Endothelial cell of umbilical vein (primary cell): ENCODE measurements at regions not wholly inside any gene's neighbourhood (a gene's known extent, or its start where the extent isn't known, plus 50 kb on each side); places are given as distances from the start of the nearest gene placed in this dataset.

ENCODE experiments used
- BruUV-seq: library from RNA; stranded (reverse); fragments of 400-500 nt; replicated peaks from 2 replicates; lab custom pipeline; 2021; lab: Mats Ljungman, UMichigan
- CTCF ChIA-PET: fragments of 300-600, 350-600 bp; sonication (Branson Sonifier 250); formaldehyde crosslinking; loops from one replicate; lab custom pipeline; 2021; ENCODE audit warnings: antibody characterized with exemption, inconsistent platforms; lab: Charles Lee
- POLR2A ChIA-PET: fragments of 300-600, 350-600 bp; sonication (Branson Sonifier 250); formaldehyde crosslinking; loops from one replicate; lab custom pipeline; 2021; ENCODE audit warnings: antibody characterized with exemption, inconsistent platforms; lab: Charles Lee
- DNase-seq: peaks from one replicate; pipeline ENCODE4 v3.0.0-alpha.2; 2011; ENCODE audit warnings: low read depth, low spot score
- FAIRE-seq: peaks from 2 replicates; lab custom pipeline; 2011; peaks lifted over from hg19 to GRCh38; lab: Jason Lieb, UNC
- H2AFZ ChIP-seq: 2 replicates; pipeline ENCODE4 v1.6.0; 2012; ENCODE audit warnings: low read depth, low read length, control low read depth, inconsistent platforms
- H3K27ac ChIP-seq: 2 replicates; pipeline ENCODE4 v1.5.1; 2011; ENCODE audit warnings: low read depth, mild to moderate bottlenecking, control low read depth, low read length, moderate library complexity; ENCODE audit not compliant: insufficient read depth
- H3K27me3 ChIP-seq, 2 experiments: 2 replicates each; pipeline versions ENCODE4 v1.6.0 to v1.6.1; 2011; ENCODE audit warnings: low read length in 2 of 2, mixed read lengths in 1 of 2; ENCODE audit not compliant: control insufficient read depth in 2 of 2, insufficient read depth in 2 of 2
- H3K36me3 ChIP-seq, 2 experiments: 2 replicates in 1 of 2; 3 replicates in 1 of 2; pipeline ENCODE4 v1.5.1; 2011; ENCODE audit warnings: low read length in 2 of 2, mild to moderate bottlenecking in 1 of 2, moderate library complexity in 1 of 2; ENCODE audit not compliant: control insufficient read depth in 2 of 2, insufficient read depth in 2 of 2; ENCODE audit errors: extremely low read depth in 1 of 2
- H3K4me1 ChIP-seq: 3 replicates; pipeline ENCODE4 v1.5.1; 2011; ENCODE audit warnings: mild to moderate bottlenecking, low read length; ENCODE audit not compliant: control insufficient read depth, insufficient read depth; ENCODE audit errors: extremely low read depth
- H3K4me2 ChIP-seq: 2 replicates; pipeline ENCODE4 v1.6.1; 2011; ENCODE audit warnings: low read length, control low read depth, mixed read lengths; ENCODE audit not compliant: insufficient read depth
- H3K4me3 ChIP-seq, 3 experiments: fragments of 200-600 bp in 1 of 3; sonication (generic), shearing (Covaris generic) in 1 of 3; replicated peaks in 1 of 3; 2 replicates each; pipeline ENCODE4 v1.5.1; 2011 to 2016; ENCODE audit warnings: control low read depth in 3 of 3, low read length in 3 of 3, mild to moderate bottlenecking in 2 of 3, inconsistent platforms in 1 of 3, low read depth in 1 of 3, moderate library complexity in 1 of 3; ENCODE audit not compliant: insufficient read depth in 1 of 3
- H3K79me2 ChIP-seq: 2 replicates; pipeline ENCODE4 v1.6.0; 2012; ENCODE audit warnings: low read length, inconsistent platforms; ENCODE audit not compliant: control insufficient read depth, insufficient read depth
- H3K9ac ChIP-seq: replicated peaks from 2 replicates; pipeline ENCODE3; 2011; ENCODE audit warnings: low read length, control low read depth; ENCODE audit not compliant: insufficient read depth; ENCODE audit errors: extremely low read depth
- H3K9me1 ChIP-seq: replicated peaks from 3 replicates; pipeline ENCODE4 v1.6.0; 2011; ENCODE audit warnings: mild to moderate bottlenecking, low read length; ENCODE audit not compliant: control insufficient read depth, insufficient read depth; ENCODE audit errors: extremely low read depth
- H3K9me3 ChIP-seq: replicated peaks from 2 replicates; pipeline ENCODE4 v1.5.1; 2012; ENCODE audit warnings: low read length, inconsistent platforms; ENCODE audit not compliant: control insufficient read depth, insufficient read depth
- H4K20me1 ChIP-seq: replicated peaks from 2 replicates; pipeline ENCODE3; 2011; ENCODE audit warnings: mild to moderate bottlenecking, low read length; ENCODE audit not compliant: control insufficient read depth, insufficient read depth; ENCODE audit errors: extremely low read depth
- EZH2 ChIP-seq: IDR thresholded peaks from 2 replicates; pipeline ENCODE4 v1.6.1; 2012; ENCODE audit warnings: borderline replicate concordance, low read depth, mild to moderate bottlenecking, moderate library complexity, low read length, inconsistent platforms; ENCODE audit not compliant: severe bottlenecking
- FOS ChIP-seq: IDR thresholded peaks from 2 replicates; pipeline ENCODE4 v1.6.1; 2011; ENCODE audit warnings: mild to moderate bottlenecking, low read length, moderate library complexity, borderline replicate concordance; ENCODE audit not compliant: insufficient read depth
- GATA2 ChIP-seq: IDR thresholded peaks from 2 replicates; pipeline ENCODE4 v1.7.0; 2011; ENCODE audit warnings: low read depth, mild to moderate bottlenecking, moderate library complexity, mixed read lengths, low read length; ENCODE audit not compliant: insufficient read length, insufficient read depth
- JUN ChIP-seq: IDR thresholded peaks from 2 replicates; pipeline ENCODE4 v1.6.1; 2011; ENCODE audit warnings: borderline replicate concordance, low read depth; ENCODE audit not compliant: insufficient read length, insufficient read depth
- MYC ChIP-seq: IDR thresholded peaks from one replicate; pipeline ENCODE4 v1.6.1; 2011; ENCODE audit warnings: mild to moderate bottlenecking, low read depth, low read length
- POLR2A ChIP-seq: IDR thresholded peaks from 2 replicates; pipeline ENCODE4 v1.6.1; 2012; ENCODE audit warnings: low read depth, mild to moderate bottlenecking, control low read depth, low read length
- POLR2AphosphoS5 ChIP-seq: IDR thresholded peaks from 2 replicates; pipeline ENCODE4 v1.6.1; 2012; ENCODE audit warnings: low read depth, mild to moderate bottlenecking, control low read depth, low read length, moderate library complexity; ENCODE audit not compliant: insufficient read depth
- dilution Hi-C: fragments of 300-500 bp; cut with MboI; formaldehyde crosslinking; loops from one replicate; pipeline ENCODE4 v1.15.0; 2019; ENCODE audit warnings: low sequenced_read_pairs; ENCODE audit not compliant: extremely low pct_ligation_motif_present
- intact Hi-C: fragments of 100-400 bp; cut with micrococcal nuclease; formaldehyde crosslinking; loops from one replicate; pipeline ENCODE4 v1.10.0; 2022
- TF ChIP-seq, protein P1 (sequence below): IDR thresholded peaks from 2 replicates; pipeline ENCODE4 v1.6.1; 2011; ENCODE audit not compliant: insufficient read depth, insufficient read length
- TF ChIP-seq, protein P2 (sequence below), 2 donors: IDR thresholded peaks; 1 replicate in 1 of 2; 2 replicates in 1 of 2; pipeline ENCODE4 v1.5.1; 2011; ENCODE audit warnings: low read length in 2 of 2, mild to moderate bottlenecking in 2 of 2, moderate library complexity in 2 of 2, control low read depth in 1 of 2, inconsistent platforms in 1 of 2, low read depth in 1 of 2; ENCODE audit not compliant: insufficient read depth in 1 of 2; ENCODE audit errors: extremely low read depth in 1 of 2

DNA sequence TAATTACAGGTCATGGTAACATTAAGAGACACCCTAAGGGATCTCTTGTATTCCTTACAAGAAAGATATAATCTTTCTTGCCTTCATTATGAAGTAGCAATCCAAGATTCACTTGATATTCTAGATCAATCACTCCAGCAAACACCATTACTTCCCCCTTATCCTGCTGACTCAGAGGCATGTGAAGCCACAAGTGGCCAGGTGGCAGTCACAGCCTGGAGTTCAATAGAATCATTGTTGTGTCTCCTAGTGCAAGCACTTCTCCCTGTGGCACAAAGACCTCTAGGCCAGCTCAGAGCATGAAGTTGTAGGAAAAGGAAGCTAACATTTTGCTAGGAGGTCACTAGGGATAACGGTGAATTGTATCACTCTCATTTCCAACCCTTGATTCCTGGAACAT is 864.3 kb upstream of the ATXN8OS start:
- no peaks in the 10 kb centered on the region for H3K79me2 ChIP-seq
- POLR2A ChIA-PET = no interaction called here
- no peaks in the 10 kb centered on the region for H3K27me3 ChIP-seq
- CTCF ChIA-PET = no interaction called here
- H3K9ac ChIP-seq = no peak overlapping the region
- H3K4me3 ChIP-seq = no peak overlapping the region
- no peaks in the 10 kb centered on the region for H3K9me3 ChIP-seq
- TF ChIP-seq POLR2AphosphoS5 (no peak), JUN (no peak), POLR2A (no peak), EZH2 (no peak), FOS (no peak), GATA2 (no peak), MYC (no peak)
- TF ChIP-seq, protein P1, sequence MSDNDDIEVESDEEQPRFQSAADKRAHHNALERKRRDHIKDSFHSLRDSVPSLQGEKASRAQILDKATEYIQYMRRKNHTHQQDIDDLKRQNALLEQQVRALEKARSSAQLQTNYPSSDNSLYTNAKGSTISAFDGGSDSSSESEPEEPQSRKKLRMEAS = no peak
- TF ChIP-seq, protein P2, sequence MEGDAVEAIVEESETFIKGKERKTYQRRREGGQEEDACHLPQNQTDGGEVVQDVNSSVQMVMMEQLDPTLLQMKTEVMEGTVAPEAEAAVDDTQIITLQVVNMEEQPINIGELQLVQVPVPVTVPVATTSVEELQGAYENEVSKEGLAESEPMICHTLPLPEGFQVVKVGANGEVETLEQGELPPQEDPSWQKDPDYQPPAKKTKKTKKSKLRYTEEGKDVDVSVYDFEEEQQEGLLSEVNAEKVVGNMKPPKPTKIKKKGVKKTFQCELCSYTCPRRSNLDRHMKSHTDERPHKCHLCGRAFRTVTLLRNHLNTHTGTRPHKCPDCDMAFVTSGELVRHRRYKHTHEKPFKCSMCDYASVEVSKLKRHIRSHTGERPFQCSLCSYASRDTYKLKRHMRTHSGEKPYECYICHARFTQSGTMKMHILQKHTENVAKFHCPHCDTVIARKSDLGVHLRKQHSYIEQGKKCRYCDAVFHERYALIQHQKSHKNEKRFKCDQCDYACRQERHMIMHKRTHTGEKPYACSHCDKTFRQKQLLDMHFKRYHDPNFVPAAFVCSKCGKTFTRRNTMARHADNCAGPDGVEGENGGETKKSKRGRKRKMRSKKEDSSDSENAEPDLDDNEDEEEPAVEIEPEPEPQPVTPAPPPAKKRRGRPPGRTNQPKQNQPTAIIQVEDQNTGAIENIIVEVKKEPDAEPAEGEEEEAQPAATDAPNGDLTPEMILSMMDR (IDR thresholded peaks at IDR 0.05; ENCODE audit: extremely low read depth in 1 of 2, insufficient read depth in 1 of 2, low read depth in 1 of 2, low read length in 2 of 2) = no peak
- no peaks in the 10 kb centered on the region for H3K36me3 ChIP-seq
- H2AFZ ChIP-seq = no peak overlapping the region
- no peak for DNase-seq
- no peaks in the 10 kb centered on the region for H3K9me1 ChIP-seq
- no peak overlapping the region for H3K27ac ChIP-seq
- no peaks in the 10 kb centered on the region for H4K20me1 ChIP-seq
- BruUV-seq = no TSS peak
- H3K4me1 ChIP-seq = no peaks in the 10 kb centered on the region
- intact Hi-C loops = no loop called here
- H3K4me2 ChIP-seq = no peak overlapping the region
- dilution Hi-C loops = no loop called here
- no peak for FAIRE-seq
